HG03439 (cell line): ENCODE measurements at regions not wholly inside any gene's neighbourhood (a gene's known extent, or its start where the extent isn't known, plus 50 kb on each side); places are given as distances from the start of the nearest gene placed in this dataset.

Experiments used
- ATAC-seq: cut with Tn5 transposase; IDR thresholded peaks from one replicate; pipeline ENCODE4 v1.9.1; 2021; ENCODE audit warnings: mild to moderate bottlenecking, moderate library complexity; ENCODE audit not compliant: unreplicated experiment

- ATAC-seq = no peak
These were observed 250.0 kb downstream of the EPM2A start for GRCh38 chr6:145485288-145485687.

- no peak for ATAC-seq
These were observed 249.0 kb downstream of the EPM2A start for GRCh38 chr6:145486306-145486705.

GRCh38 chr6:145489583-145489982, 245.7 kb downstream of the EPM2A start:
- no peak for ATAC-seq

- ATAC-seq = no peak
These were observed 245.3 kb downstream of the EPM2A start for GRCh38 chr6:145490068-145490467.

- ATAC-seq = no peak
These were observed 244.2 kb downstream of the EPM2A start for GRCh38 chr6:145491126-145491525.

- ATAC-seq = no peak
These were observed 238.3 kb downstream of the EPM2A start for GRCh38 chr6:145497006-145497405.

GRCh38 chr6:145498425-145498824, 236.9 kb downstream of the EPM2A start:
- no peak for ATAC-seq

- no peak for ATAC-seq
These were observed 232.9 kb downstream of the EPM2A start for GRCh38 chr6:145502416-145502815.

GRCh38 chr6:145506136-145506535, 229.2 kb downstream of the EPM2A start:
- ATAC-seq = no peak

- ATAC-seq = no peak
These were observed 228.8 kb downstream of the EPM2A start for GRCh38 chr6:145506565-145506964.

- ATAC-seq = no peak
These were observed 228.1 kb downstream of the EPM2A start for GRCh38 chr6:145507239-145507638.

GRCh38 chr6:145508107-145508506, 227.2 kb downstream of the EPM2A start:
- ATAC-seq = no peak

GRCh38 chr6:145517492-145517891, 217.8 kb downstream of the EPM2A start:
- ATAC-seq = no peak

- no peak for ATAC-seq
These were observed 210.3 kb downstream of the EPM2A start for GRCh38 chr6:145525038-145525437.

GRCh38 chr6:145529582-145529981, 205.7 kb downstream of the EPM2A start:
- no peak for ATAC-seq

- no peak for ATAC-seq
These were observed 204.9 kb downstream of the EPM2A start for GRCh38 chr6:145530454-145530853.

GRCh38 chr6:145531032-145531431, 204.3 kb downstream of the EPM2A start:
- no peak for ATAC-seq

GRCh38 chr6:145531822-145532221, 203.5 kb downstream of the EPM2A start:
- no peak for ATAC-seq

- no peak for ATAC-seq
These were observed 203.0 kb downstream of the EPM2A start for GRCh38 chr6:145532361-145532760.

GRCh38 chr6:145534989-145535388, 200.3 kb downstream of the EPM2A start:
- ATAC-seq = no peak

GRCh38 chr6:145538989-145539388, 196.3 kb downstream of the EPM2A start:
- ATAC-seq = no peak

GRCh38 chr6:145539831-145540230, 195.5 kb downstream of the EPM2A start:
- no peak for ATAC-seq

GRCh38 chr6:145540741-145541140, 194.6 kb downstream of the EPM2A start:
- no peak for ATAC-seq

- no peak for ATAC-seq
These were observed 191.3 kb downstream of the EPM2A start for GRCh38 chr6:145544041-145544440.
